ENCODE measurements at regions not wholly inside any gene's neighbourhood (a gene's known extent, or its start where the extent isn't known, plus 50 kb on each side); places are given as distances from the start of the nearest gene placed in this dataset.

DNA sequence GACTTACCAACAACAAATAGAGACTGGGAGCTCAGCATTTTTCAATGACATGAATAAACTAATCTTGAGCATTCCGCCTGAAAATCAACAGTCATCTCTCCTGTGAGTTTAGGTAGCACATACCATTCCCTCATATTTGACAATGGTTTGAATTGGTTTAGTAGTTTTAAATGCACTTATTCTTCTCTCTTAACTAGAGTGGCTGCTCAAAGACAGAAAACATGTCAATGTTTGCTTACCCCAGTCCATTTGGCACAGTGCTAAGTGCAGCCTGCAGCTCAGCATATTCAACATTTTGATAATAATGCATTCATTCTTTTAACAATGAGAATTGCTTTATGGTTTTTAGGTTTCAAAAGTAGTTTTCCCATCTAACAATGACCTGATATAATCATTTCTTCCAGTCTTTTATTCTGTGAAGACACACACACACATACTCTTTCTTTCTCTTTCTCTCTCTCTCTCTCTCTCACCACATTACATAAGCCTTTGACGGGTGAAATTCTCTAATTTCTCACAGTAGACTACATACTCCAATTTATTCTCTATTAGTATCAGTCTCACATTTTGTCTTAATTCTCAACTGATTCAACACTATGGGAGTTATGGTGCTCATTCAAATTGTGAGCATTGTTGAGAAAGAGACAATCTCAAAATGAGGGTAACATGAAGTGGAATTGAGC is 432.3 kb downstream of the LRRIQ3 start:
- no peaks in the 10 kb centered on the region for H3K4me1 Mint-ChIP-seq (ENCODE audit: low read depth, unreplicated experiment)
- H3K4me3 Mint-ChIP-seq (ENCODE audit: unreplicated experiment) = no peak overlapping the region
- no peaks in the 10 kb centered on the region for H3K9me3 Mint-ChIP-seq (ENCODE audit: unreplicated experiment)
- TF ChIP-seq, protein P1, sequence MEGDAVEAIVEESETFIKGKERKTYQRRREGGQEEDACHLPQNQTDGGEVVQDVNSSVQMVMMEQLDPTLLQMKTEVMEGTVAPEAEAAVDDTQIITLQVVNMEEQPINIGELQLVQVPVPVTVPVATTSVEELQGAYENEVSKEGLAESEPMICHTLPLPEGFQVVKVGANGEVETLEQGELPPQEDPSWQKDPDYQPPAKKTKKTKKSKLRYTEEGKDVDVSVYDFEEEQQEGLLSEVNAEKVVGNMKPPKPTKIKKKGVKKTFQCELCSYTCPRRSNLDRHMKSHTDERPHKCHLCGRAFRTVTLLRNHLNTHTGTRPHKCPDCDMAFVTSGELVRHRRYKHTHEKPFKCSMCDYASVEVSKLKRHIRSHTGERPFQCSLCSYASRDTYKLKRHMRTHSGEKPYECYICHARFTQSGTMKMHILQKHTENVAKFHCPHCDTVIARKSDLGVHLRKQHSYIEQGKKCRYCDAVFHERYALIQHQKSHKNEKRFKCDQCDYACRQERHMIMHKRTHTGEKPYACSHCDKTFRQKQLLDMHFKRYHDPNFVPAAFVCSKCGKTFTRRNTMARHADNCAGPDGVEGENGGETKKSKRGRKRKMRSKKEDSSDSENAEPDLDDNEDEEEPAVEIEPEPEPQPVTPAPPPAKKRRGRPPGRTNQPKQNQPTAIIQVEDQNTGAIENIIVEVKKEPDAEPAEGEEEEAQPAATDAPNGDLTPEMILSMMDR (IDR thresholded peaks at IDR 0.05; ENCODE audit: partially characterized antibody, unreplicated experiment) = no peak
- H3K27ac Mint-ChIP-seq (ENCODE audit: unreplicated experiment) = no peak overlapping the region
- no peak for DNase-seq
- H3K27me3 Mint-ChIP-seq (ENCODE audit: unreplicated experiment) = no peaks in the 10 kb centered on the region
- no peaks in the 10 kb centered on the region for H3K36me3 Mint-ChIP-seq (ENCODE audit: unreplicated experiment)

DNA sequence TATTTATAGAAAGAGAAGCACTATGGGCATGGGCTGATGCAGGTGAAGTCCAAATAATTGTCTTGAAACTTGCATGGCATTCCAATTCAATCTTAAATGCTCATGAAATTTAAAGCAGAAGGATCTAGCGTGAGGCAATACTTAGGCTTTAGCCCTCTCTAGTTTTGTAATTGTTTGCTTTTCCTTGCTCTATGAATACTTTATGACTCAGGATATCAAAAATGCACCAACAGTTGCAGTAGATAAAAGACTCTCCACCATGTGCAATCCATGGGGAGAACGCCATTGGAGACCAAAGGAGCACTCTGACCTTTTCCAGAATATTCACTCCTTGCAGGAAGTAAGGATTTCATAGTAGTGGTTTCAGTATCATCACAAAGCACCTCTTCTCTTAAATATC is 436.4 kb downstream of the LRRIQ3 start:
- Mint-ChIP-seq H3K4me1 (ENCODE audit: low read depth, unreplicated experiment) (no peaks in the 10 kb centered on the region), H3K27ac (ENCODE audit: unreplicated experiment) (no peak overlapping the region), H3K27me3 (ENCODE audit: unreplicated experiment) (no peaks in the 10 kb centered on the region), H3K36me3 (ENCODE audit: unreplicated experiment) (no peaks in the 10 kb centered on the region), H3K9me3 (ENCODE audit: unreplicated experiment) (no peaks in the 10 kb centered on the region), H3K4me3 (ENCODE audit: unreplicated experiment) (no peak overlapping the region)
- TF ChIP-seq, protein P1 (IDR thresholded peaks at IDR 0.05; ENCODE audit: partially characterized antibody, unreplicated experiment) = no peak
- DNase-seq = no peak

DNA sequence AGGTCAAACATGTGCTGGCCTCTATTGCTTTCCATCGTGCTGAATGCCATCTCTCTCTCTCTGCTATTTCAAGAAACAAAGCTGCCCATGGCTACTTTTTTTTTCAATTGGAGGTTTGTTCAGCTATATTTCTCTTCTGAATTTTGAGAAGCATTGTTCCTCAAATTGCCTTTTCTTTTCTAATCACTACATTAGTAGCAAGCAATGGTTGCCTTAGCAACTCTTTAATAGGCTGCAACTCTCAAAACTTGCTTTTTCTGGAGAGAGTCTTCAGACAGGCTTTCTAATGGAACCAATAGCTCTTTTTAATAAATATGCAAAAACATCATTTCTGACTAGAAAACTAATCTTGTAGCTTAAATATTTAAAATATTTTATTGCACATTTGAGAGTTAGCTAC is 439.0 kb downstream of the LRRIQ3 start:
- H3K9me3 Mint-ChIP-seq (ENCODE audit: unreplicated experiment) = no peaks in the 10 kb centered on the region
- no peak overlapping the region for H3K27ac Mint-ChIP-seq (ENCODE audit: unreplicated experiment)
- TF ChIP-seq, protein P1 (IDR thresholded peaks at IDR 0.05; ENCODE audit: partially characterized antibody, unreplicated experiment) = no peak
- no peaks in the 10 kb centered on the region for H3K36me3 Mint-ChIP-seq (ENCODE audit: unreplicated experiment)
- no peak for DNase-seq
- H3K4me3 Mint-ChIP-seq (ENCODE audit: unreplicated experiment) = no peak overlapping the region
- no peaks in the 10 kb centered on the region for H3K27me3 Mint-ChIP-seq (ENCODE audit: unreplicated experiment)
- H3K4me1 Mint-ChIP-seq (ENCODE audit: low read depth, unreplicated experiment) = no peaks in the 10 kb centered on the region

DNA sequence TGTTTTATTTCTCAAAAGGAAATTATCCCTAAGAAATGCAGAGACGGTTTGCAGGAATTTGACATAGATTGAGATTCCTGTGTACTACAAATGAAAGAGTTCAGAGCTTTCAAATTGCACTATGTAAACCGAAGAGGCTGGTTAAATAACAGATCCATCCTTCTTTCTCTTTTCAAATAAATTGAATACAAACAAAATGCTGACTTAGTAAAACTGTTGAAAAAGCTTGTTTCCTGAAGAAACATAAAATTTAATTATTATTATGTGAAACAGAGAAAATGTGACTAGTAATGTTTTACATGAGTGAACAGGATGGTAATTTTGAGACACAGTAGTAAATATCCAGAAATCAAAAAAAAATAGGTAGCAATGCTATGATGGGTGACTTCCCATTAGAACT is 441.2 kb downstream of the LRRIQ3 start:
- Mint-ChIP-seq H3K36me3 (ENCODE audit: unreplicated experiment) (no peaks in the 10 kb centered on the region), H3K4me3 (ENCODE audit: unreplicated experiment) (no peak overlapping the region), H3K4me1 (ENCODE audit: low read depth, unreplicated experiment) (no peaks in the 10 kb centered on the region), H3K27ac (ENCODE audit: unreplicated experiment) (no peak overlapping the region), H3K27me3 (ENCODE audit: unreplicated experiment) (no peaks in the 10 kb centered on the region), H3K9me3 (ENCODE audit: unreplicated experiment) (no peaks in the 10 kb centered on the region)
- DNase-seq = no peak
- TF ChIP-seq, protein P1 (IDR thresholded peaks at IDR 0.05; ENCODE audit: partially characterized antibody, unreplicated experiment) = no peak

DNA sequence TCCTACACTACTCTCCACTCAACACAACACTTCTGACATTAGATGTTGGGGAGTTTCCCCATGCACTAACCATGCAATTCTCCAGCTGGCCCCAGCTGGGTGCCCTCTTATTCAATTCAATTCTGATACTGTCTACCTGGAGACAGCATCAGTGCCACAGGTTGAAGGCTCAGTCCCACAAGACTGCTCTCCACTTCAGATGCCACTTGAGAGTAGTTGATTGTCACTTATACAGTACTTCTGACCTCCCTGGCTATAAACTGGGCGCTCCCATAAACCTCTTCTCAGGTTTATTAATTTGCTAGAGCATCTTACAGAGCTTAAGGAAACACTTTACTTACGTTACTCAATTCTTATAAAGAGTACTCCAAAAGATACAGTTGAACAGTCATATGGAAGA is 442.3 kb downstream of the LRRIQ3 start:
- H3K27me3 Mint-ChIP-seq (ENCODE audit: unreplicated experiment) = no peaks in the 10 kb centered on the region
- DNase-seq = no peak
- no peaks in the 10 kb centered on the region for H3K36me3 Mint-ChIP-seq (ENCODE audit: unreplicated experiment)
- no peak overlapping the region for H3K27ac Mint-ChIP-seq (ENCODE audit: unreplicated experiment)
- H3K4me3 Mint-ChIP-seq (ENCODE audit: unreplicated experiment) = no peak overlapping the region
- H3K4me1 Mint-ChIP-seq (ENCODE audit: low read depth, unreplicated experiment) = no peaks in the 10 kb centered on the region
- TF ChIP-seq, protein P1 (IDR thresholded peaks at IDR 0.05; ENCODE audit: partially characterized antibody, unreplicated experiment) = no peak
- H3K9me3 Mint-ChIP-seq (ENCODE audit: unreplicated experiment) = no peaks in the 10 kb centered on the region

All from glutamatergic neuron (in vitro differentiated cells).